SK-N-SH (cell line): ENCODE measurements at regions not wholly inside any gene's neighbourhood (a gene's known extent, or its start where the extent isn't known, plus 50 kb on each side); places are given as distances from the start of the nearest gene placed in this dataset.

Experiments
- CTCF ChIA-PET: fragments of 300-600, 350-600 bp; formaldehyde crosslinking; extraction: SDS; loops from one replicate; lab custom pipeline; 2021; lab: Yijun Ruan, JAX
- POLR2A ChIA-PET: fragments of 350-600 bp; sonication (Branson Sonifier 250); formaldehyde crosslinking; extraction: SDS; loops from one replicate; lab custom pipeline; 2020; ENCODE audit warnings: antibody characterized with exemption, inconsistent platforms; lab: Yijun Ruan, JAX
- DNase-seq: peaks from one replicate; pipeline ENCODE4 v3.0.0; 2012
- H2AFZ ChIP-seq: fragments of 200-600 bp; sonication (generic); 2 replicates; pipeline ENCODE4 v1.8.1; 2016; ENCODE audit warnings: antibody characterized with exemption, mild to moderate bottlenecking, low read depth
- H3F3A ChIP-seq: fragments of 200-600 bp; sonication (generic); replicated peaks from 2 replicates; pipeline ENCODE3; 2016; ENCODE audit warnings: antibody characterized with exemption, mild to moderate bottlenecking; ENCODE audit not compliant: insufficient read depth
- H3K27ac ChIP-seq, 2 experiments: fragments of 200-500 bp in 1 of 2; fragments of 200-600 bp in 1 of 2; sonication (Bioruptor generic) in 1 of 2; sonication (generic), shearing (Covaris generic) in 1 of 2; 2 replicates each; pipeline versions ENCODE4 v1.5.1 to v1.6.1; 2014 to 2016; ENCODE audit warnings: low read depth in 2 of 2, inconsistent platforms in 1 of 2, low read length in 1 of 2, mild to moderate bottlenecking in 1 of 2, mixed read lengths in 1 of 2
- H3K27me3 ChIP-seq: fragments of 200-600 bp; sonication (generic), shearing (Covaris generic); 2 replicates; pipeline ENCODE4 v1.6.1; 2016; ENCODE audit warnings: mixed run types; ENCODE audit not compliant: insufficient read depth
- H3K36me3 ChIP-seq, 2 experiments: fragments of 200-500 bp in 1 of 2; fragments of 200-600 bp in 1 of 2; sonication (Bioruptor generic) in 1 of 2; sonication (generic) in 1 of 2; replicated peaks in 1 of 2; 2 replicates each; pipeline versions ENCODE3 to v1.5.1; 2014 to 2016; ENCODE audit warnings: low read length in 1 of 2, mild to moderate bottlenecking in 1 of 2; ENCODE audit not compliant: insufficient read depth in 2 of 2, control insufficient read depth in 1 of 2
- H3K4me1 ChIP-seq, 2 experiments: fragments of 200-500 bp in 1 of 2; fragments of 200-600 bp in 1 of 2; sonication (Bioruptor generic) in 1 of 2; sonication (generic), shearing (Covaris generic) in 1 of 2; 2 replicates each; pipeline versions ENCODE4 v1.5.1 to v1.6.1; 2014 to 2016; ENCODE audit warnings: low read depth in 1 of 2, low read length in 1 of 2, mixed run types in 1 of 2; ENCODE audit not compliant: insufficient read depth in 2 of 2, control insufficient read depth in 1 of 2
- H3K4me2 ChIP-seq: fragments of 200-600 bp; sonication (generic), shearing (Covaris generic); 2 replicates; pipeline ENCODE4 v1.6.1; 2017; ENCODE audit warnings: mixed run types
- H3K4me3 ChIP-seq, 2 experiments: fragments of 200-500 bp in 1 of 2; fragments of 200-600 bp in 1 of 2; sonication (Bioruptor generic) in 1 of 2; sonication (generic), shearing (Covaris generic) in 1 of 2; 2 replicates each; pipeline versions ENCODE4 v1.5.1 to v1.8.1; 2014 to 2016; ENCODE audit warnings: low read depth in 2 of 2, inconsistent platforms in 1 of 2, low read length in 1 of 2, mild to moderate bottlenecking in 1 of 2, mixed read lengths in 1 of 2, moderate library complexity in 1 of 2
- H3K79me2 ChIP-seq: fragments of 200-600 bp; sonication (generic); 2 replicates; pipeline ENCODE4 v1.8.1; 2017; ENCODE audit warnings: mild to moderate bottlenecking; ENCODE audit not compliant: insufficient read depth
- H3K9ac ChIP-seq: fragments of 200-600 bp; sonication (generic); 2 replicates; pipeline ENCODE4 v1.6.1; 2017; ENCODE audit warnings: mixed run types
- H3K9me2 ChIP-seq: fragments of 200-600 bp; sonication (generic); 2 replicates; pipeline ENCODE4 v1.6.1; 2017; ENCODE audit warnings: mixed run types
- H3K9me3 ChIP-seq: fragments of 200-600 bp; sonication (generic); 2 replicates; pipeline ENCODE4 v1.6.1; 2017; ENCODE audit warnings: mixed run types, mild to moderate bottlenecking, moderate library complexity
- H4K20me1 ChIP-seq: fragments of 200-600 bp; sonication (generic); 2 replicates; pipeline ENCODE4 v1.6.1; 2017; ENCODE audit warnings: mild to moderate bottlenecking, mixed run types; ENCODE audit not compliant: insufficient read depth
- EP300 ChIP-seq, 2 experiments: IDR thresholded peaks; 2 replicates each; pipeline versions ENCODE4 v1.4.0 to v1.6.1; 2012; ENCODE audit warnings: borderline replicate concordance in 1 of 2, low read depth in 1 of 2, low read length in 1 of 2
- JUND ChIP-seq: IDR thresholded peaks from 2 replicates; pipeline ENCODE4 v1.4.0; 2012
- MEF2A ChIP-seq: IDR thresholded peaks from 2 replicates; pipeline ENCODE4 v1.4.0; 2012; ENCODE audit warnings: low read depth, borderline replicate concordance
- MXI1 ChIP-seq: IDR thresholded peaks from 2 replicates; pipeline ENCODE4 v1.6.1; 2012; ENCODE audit warnings: mild to moderate bottlenecking, low read depth, low read length, improper control_type of control experiment
- RCOR1 ChIP-seq: fragments of 150-350 bp; IDR thresholded peaks from 2 replicates; pipeline ENCODE4 v1.6.1; 2017; ENCODE audit warnings: antibody characterized with exemption, low read length
- SIN3A ChIP-seq: IDR thresholded peaks from 2 replicates; pipeline ENCODE4 v1.6.1; 2012; ENCODE audit warnings: low read depth, mild to moderate bottlenecking, low read length, moderate library complexity, borderline replicate concordance
- TAF1 ChIP-seq: IDR thresholded peaks from 2 replicates; pipeline ENCODE4 v1.6.1; 2012; ENCODE audit warnings: low read depth, mild to moderate bottlenecking, low read length, moderate library complexity, borderline replicate concordance
- TCF12 ChIP-seq: IDR thresholded peaks from 2 replicates; pipeline ENCODE4 v1.4.0; 2012
- WGBS: methylation state at CpG from one replicate; pipeline ENCODE4 v1.1.6; 2017; ENCODE audit warnings: low lambda C conversion rate; 5-methylcytosine and 5-hydroxymethylcytosine counted together
- TF ChIP-seq, protein P1 (sequence below): fragments of 150-350 bp; IDR thresholded peaks from 2 replicates; pipeline ENCODE4 v1.6.1; 2016; ENCODE audit warnings: mild to moderate bottlenecking, low read depth, low read length
- TF ChIP-seq, protein P2 (sequence below): IDR thresholded peaks from 2 replicates; pipeline ENCODE4 v1.6.1; 2012; ENCODE audit warnings: mild to moderate bottlenecking, low read depth, low read length, moderate library complexity
- TF ChIP-seq, protein P3 (sequence below): IDR thresholded peaks from 2 replicates; pipeline ENCODE4 v1.4.0; 2012; ENCODE audit warnings: low read depth

DNA sequence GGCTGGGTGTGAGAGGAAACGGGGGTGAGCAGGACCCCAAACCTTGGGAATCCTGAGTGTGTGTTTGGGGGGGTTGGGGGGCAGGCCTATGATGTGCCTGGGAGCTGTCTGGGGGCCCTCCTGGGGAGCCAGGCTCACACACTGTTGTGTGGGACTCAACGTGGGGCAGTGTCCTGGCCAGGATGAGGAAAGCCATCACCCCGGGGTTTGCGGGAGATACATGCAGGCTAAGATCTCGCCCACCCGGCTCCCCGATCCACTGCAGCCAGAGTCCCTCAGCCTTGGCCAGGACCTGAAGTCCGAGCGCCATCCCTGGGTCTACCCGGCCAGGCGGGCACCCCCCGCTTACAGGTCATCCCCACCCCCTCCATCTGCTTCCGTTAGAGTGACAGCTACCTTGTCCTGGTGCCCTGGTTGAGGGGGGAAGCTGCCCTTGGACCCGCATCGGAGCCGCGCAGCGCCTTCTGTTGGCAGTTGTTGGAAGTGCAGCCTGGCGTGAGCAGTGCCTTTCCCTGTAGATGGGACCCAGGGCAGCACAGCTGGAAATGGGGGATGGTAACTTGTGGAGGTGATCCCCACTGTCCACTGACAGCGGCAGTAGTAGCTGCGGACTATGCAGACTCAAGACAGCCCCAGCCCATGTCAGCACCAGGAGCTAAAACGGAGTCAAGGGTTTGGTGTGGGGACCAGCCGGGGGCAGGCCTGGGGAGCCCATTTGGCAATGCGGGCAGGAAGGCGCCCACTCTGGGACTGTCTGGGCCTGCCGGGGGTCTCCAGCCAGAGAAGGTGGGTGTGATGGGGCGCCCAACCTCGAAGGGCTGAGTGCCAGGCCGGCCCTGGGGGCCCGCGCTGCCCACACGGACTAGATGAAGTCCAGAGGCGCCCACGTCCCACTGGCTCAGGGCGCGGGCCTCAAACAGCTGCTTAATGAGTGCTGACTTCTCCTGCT lies 885.6 kb upstream of the ZNF722 start:
- DNase-seq: peak; percentile 8
- Histone ChIP-seq H3K27ac (no peak overlapping the region), H3K36me3 (no peaks in the 10 kb centered on the region), H3K4me2 (no peak overlapping the region), H3K27me3 (no peaks in the 10 kb centered on the region), H3F3A (no peaks in the 10 kb centered on the region), H3K9ac (no peak overlapping the region), H3K9me2 (no peaks in the 10 kb centered on the region), H3K4me1 (no peaks in the 10 kb centered on the region), H3K9me3 (peaks cover 15% of the 10 kb centered on the region), H3K4me3 (no peak overlapping the region; a peak in 1 of 4 replicates), H4K20me1 (no peaks in the 10 kb centered on the region), H2AFZ (no peak overlapping the region), H3K79me2 (no peaks in the 10 kb centered on the region)
- TF ChIP-seq TAF1: no peak
- no peak for TF ChIP-seq JUND
- no peak for TF ChIP-seq TCF12
- TF ChIP-seq RCOR1: no peak
- TF ChIP-seq, protein P1, sequence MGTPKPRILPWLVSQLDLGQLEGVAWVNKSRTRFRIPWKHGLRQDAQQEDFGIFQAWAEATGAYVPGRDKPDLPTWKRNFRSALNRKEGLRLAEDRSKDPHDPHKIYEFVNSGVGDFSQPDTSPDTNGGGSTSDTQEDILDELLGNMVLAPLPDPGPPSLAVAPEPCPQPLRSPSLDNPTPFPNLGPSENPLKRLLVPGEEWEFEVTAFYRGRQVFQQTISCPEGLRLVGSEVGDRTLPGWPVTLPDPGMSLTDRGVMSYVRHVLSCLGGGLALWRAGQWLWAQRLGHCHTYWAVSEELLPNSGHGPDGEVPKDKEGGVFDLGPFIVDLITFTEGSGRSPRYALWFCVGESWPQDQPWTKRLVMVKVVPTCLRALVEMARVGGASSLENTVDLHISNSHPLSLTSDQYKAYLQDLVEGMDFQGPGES: no peak
- no peak for TF ChIP-seq EP300 (IDR thresholded peaks at IDR 0.05; ENCODE audit: borderline replicate concordance in 1 of 2, low read depth in 1 of 2, low read length in 1 of 2)
- TF ChIP-seq MEF2A: no peak
- TF ChIP-seq, protein P2, sequence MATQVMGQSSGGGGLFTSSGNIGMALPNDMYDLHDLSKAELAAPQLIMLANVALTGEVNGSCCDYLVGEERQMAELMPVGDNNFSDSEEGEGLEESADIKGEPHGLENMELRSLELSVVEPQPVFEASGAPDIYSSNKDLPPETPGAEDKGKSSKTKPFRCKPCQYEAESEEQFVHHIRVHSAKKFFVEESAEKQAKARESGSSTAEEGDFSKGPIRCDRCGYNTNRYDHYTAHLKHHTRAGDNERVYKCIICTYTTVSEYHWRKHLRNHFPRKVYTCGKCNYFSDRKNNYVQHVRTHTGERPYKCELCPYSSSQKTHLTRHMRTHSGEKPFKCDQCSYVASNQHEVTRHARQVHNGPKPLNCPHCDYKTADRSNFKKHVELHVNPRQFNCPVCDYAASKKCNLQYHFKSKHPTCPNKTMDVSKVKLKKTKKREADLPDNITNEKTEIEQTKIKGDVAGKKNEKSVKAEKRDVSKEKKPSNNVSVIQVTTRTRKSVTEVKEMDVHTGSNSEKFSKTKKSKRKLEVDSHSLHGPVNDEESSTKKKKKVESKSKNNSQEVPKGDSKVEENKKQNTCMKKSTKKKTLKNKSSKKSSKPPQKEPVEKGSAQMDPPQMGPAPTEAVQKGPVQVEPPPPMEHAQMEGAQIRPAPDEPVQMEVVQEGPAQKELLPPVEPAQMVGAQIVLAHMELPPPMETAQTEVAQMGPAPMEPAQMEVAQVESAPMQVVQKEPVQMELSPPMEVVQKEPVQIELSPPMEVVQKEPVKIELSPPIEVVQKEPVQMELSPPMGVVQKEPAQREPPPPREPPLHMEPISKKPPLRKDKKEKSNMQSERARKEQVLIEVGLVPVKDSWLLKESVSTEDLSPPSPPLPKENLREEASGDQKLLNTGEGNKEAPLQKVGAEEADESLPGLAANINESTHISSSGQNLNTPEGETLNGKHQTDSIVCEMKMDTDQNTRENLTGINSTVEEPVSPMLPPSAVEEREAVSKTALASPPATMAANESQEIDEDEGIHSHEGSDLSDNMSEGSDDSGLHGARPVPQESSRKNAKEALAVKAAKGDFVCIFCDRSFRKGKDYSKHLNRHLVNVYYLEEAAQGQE: no peak
- no peak for TF ChIP-seq SIN3A
- TF ChIP-seq, protein P3, sequence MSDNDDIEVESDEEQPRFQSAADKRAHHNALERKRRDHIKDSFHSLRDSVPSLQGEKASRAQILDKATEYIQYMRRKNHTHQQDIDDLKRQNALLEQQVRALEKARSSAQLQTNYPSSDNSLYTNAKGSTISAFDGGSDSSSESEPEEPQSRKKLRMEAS: no peak
- TF ChIP-seq MXI1: no peak
- ChIA-PET POLR2A (no interaction called here), CTCF (no interaction called here)
- 33% methylated on average over 27 of the region's 36 CpGs for WGBS
